Spleen (tissue), 11 donors: ENCODE measurements at regions not wholly inside any gene's neighbourhood (a gene's known extent, or its start where the extent isn't known, plus 50 kb on each side); places are given as distances from the start of the nearest gene placed in this dataset.
"Not testable (repeated sequence)": the region's sequence is repeated elsewhere in the genome, so short reads cannot be mapped to it uniquely, and the experiment has no call there.

Experiments
- DNase-seq: peaks from one replicate; pipeline ENCODE4 v3.0.0-alpha.2; 2020
- H3K27ac ChIP-seq, 8 donors: fragments of 200-600 bp; sonication (generic) in 7 of 8; 1 replicate in 4 of 8; 2 replicates in 4 of 8; pipeline versions ENCODE4 v1.5.0 to v1.8.0; 2016 to 2021; ENCODE audit warnings: inconsistent platforms in 4 of 8, mild to moderate bottlenecking in 4 of 8, moderate library complexity in 1 of 8
- H3K27me3 ChIP-seq, 7 donors: fragments of 200-600 bp; sonication (generic) in 6 of 7; replicated peaks in 1 of 7; 1 replicate in 4 of 7; 2 replicates in 3 of 7; pipeline versions ENCODE4 v1.5.0 to v1.8.0; 2016 to 2021; ENCODE audit warnings: inconsistent platforms in 3 of 7, mild to moderate bottlenecking in 1 of 7
- H3K36me3 ChIP-seq, 6 donors: fragments of 200-600 bp; sonication (generic) in 5 of 6; 1 replicate in 4 of 6; 2 replicates in 2 of 6; pipeline versions ENCODE4 v1.5.0 to v1.8.0; 2016 to 2021; ENCODE audit warnings: inconsistent platforms in 2 of 6
- H3K4me1 ChIP-seq, 6 donors: fragments of 200-600 bp; sonication (generic) in 5 of 6; 1 replicate in 3 of 6; 2 replicates in 3 of 6; pipeline versions ENCODE4 v1.5.0 to v1.8.0; 2016 to 2021; ENCODE audit warnings: inconsistent platforms in 3 of 6
- H3K4me3 ChIP-seq, 8 donors: fragments of 200-600 bp; sonication (generic) in 7 of 8; 1 replicate in 4 of 8; 2 replicates in 4 of 8; pipeline versions ENCODE4 v1.5.0 to v1.8.0; 2016 to 2021; ENCODE audit warnings: inconsistent platforms in 4 of 8, mild to moderate bottlenecking in 4 of 8, moderate library complexity in 2 of 8
- H3K9me3 ChIP-seq, 8 donors: fragments of 200-600 bp; sonication (generic) in 7 of 8; 1 replicate in 4 of 8; 2 replicates in 4 of 8; pipeline versions ENCODE4 v1.5.0 to v1.8.0; 2016 to 2021; ENCODE audit warnings: inconsistent platforms in 4 of 8
- WGBS, 5 donors: extraction: QIAGEN DNeasy Blood & Tissue Kit in 3 of 5; methylation state at CpG; one replicate each; pipeline versions ENCODE4 v1.1.5 to v1.1.7; 2013 to 2018; 5-methylcytosine and 5-hydroxymethylcytosine counted together
- intact Hi-C: fragments of 100-400 bp; cut with DNase I; formaldehyde crosslinking; loops from one replicate; pipeline ENCODE4 v1.15.0; 2023; ENCODE audit warnings: low total_unique reads
- donor health status: healthy with polysubstance abuse.
- donor health status: DM: no; HTN: no; CAD: no; lungs with moderate emphysema.
- donor health status: DM: no; HTN: no; CAD: no.
- donor health status: Bipolar disorder and iron deficiency.
- donor health status: healthy.
- donor health status: DM: no; HTN: no; CAD: no.
- donor health status: DM: yes; HTN: yes; CAD: no.

DNA sequence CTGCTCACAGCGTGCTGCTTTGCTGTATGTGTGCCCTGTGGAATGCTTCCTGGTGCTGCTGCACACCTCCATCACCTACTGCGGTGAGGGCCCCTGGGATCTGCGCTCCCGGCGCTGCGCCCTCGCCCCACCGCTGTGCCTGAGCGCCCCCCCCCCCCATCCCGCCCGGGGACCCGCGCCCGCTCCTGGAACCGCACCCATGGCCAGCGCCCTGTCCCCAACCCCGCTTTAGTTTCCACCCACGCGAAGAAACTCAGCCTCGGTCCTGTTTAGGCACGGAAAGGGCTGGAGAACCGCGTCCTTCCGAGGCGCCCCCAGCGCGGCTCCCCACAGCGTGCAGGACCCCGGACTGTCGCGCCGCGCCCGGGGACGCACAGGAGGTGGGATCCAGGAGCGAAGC is 265.5 kb downstream of the POTEB3 start:
- H3K27ac ChIP-seq, intact Hi-C loops, H3K27me3 ChIP-seq, H3K36me3 ChIP-seq, H3K9me3 ChIP-seq, DNase-seq, H3K4me3 ChIP-seq, H3K4me1 ChIP-seq: not testable (repeated sequence)
- 58 to 81% (median 66%) methylated on average over 9 to 36 of the region's 36 CpGs; no CpG with 5 or more reads in 2 of the 5 donors for WGBS, 5 donors

DNA sequence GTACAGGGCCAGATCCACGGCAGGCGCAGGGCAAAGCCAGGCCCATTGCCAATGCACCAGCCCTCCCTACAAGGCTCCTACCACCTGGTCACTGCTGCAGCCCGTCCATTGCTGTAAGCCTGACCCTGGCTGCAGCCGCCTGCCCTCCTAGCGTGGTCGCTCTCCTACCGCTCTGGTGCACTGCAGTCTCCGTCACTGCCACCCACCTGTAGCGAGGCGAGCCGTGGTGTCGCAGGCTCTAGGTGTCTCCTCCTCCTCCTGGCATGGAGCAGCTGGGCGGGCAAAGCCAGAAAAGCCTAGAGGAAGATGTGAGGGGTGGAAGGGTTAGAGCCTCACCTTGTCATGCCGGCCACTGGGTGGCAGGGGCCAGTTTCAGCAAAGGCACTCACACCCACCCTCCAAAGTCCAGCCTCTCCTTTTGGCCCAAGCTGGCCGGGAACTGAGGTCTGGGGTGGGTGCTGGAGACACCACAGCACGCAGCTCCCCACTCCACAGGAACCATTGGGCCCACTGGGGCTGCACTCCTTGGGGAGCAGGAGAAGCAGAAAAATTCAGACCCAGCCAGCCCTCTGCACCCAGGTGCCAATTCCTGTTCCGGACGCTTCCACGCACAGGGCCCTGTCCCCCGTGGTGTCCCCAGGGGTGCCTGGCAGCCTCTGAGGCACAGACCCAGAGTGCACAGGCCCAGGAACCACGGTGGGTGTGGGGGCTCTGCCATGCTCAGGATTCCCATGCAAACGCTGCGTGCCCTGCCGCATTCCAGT is 285.3 kb upstream of the POTEB2 start:
- H3K9me3 ChIP-seq, H3K4me1 ChIP-seq, H3K4me3 ChIP-seq, intact Hi-C loops, H3K27ac ChIP-seq, H3K27me3 ChIP-seq, H3K36me3 ChIP-seq: not testable (repeated sequence)
- 94 to 95% (median 95%) methylated on average over 10 to 17 of the region's 24 CpGs; no CpG with 5 or more reads in 2 of the 5 donors for WGBS, 5 donors
- peak; percentile 63 for DNase-seq

DNA sequence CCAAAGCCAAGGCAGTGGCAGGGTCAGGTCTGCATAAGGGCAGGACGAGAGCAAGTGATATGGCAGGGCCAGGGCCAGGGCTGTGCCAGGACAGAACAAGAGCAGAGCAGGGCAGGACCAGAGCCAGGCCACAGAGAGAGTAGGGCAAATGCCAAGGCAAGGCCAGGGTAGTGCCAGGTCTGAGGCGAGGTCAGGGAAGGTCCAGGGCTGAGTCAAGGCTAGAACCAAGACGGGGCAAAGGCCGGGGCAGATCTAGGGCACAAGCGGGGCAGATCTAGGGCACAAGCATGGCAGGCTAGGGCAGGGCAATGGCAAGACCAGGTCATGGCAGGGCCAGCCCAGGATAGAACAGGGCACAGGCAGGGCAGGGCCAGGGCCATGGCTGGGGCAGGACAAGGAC is 282.0 kb upstream of the POTEB2 start:
- H3K9me3 ChIP-seq, H3K36me3 ChIP-seq, H3K4me1 ChIP-seq, H3K4me3 ChIP-seq, H3K27ac ChIP-seq, H3K27me3 ChIP-seq, DNase-seq, intact Hi-C loops: not testable (repeated sequence)
- 80 to 95% (median 89%) methylated on average over 2 to 4 of the region's 5 CpGs; no CpG with 5 or more reads in 1 of the 5 donors for WGBS, 5 donors

DNA sequence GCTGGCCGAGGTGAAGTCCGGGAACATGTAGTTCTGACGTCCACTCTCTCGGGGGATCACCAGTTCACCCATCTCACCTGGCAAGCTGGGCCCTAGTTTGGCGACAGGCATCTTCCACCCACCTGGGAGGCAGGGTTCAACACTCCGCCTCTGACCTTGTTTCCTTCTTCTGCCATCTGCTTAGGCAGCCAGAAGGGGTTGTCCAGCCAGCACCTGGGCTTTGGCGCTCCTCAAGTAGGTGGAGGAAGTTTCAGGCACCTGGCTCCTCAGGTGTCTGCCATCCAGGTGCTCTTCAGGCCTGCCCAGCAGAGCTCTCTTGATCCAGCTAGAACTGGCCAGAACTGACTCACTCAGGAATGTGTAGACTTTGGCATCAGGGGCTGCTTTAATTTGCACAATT is 267.8 kb upstream of the POTEB2 start:
- H3K4me1 ChIP-seq, H3K27ac ChIP-seq, H3K9me3 ChIP-seq, intact Hi-C loops, H3K36me3 ChIP-seq, H3K4me3 ChIP-seq, H3K27me3 ChIP-seq: not testable (repeated sequence)
- peak; percentile 46 for DNase-seq
- 100% methylated on average over 1 of the region's 7 CpGs; no CpG with 5 or more reads in 4 of the 5 donors for WGBS, 5 donors

DNA sequence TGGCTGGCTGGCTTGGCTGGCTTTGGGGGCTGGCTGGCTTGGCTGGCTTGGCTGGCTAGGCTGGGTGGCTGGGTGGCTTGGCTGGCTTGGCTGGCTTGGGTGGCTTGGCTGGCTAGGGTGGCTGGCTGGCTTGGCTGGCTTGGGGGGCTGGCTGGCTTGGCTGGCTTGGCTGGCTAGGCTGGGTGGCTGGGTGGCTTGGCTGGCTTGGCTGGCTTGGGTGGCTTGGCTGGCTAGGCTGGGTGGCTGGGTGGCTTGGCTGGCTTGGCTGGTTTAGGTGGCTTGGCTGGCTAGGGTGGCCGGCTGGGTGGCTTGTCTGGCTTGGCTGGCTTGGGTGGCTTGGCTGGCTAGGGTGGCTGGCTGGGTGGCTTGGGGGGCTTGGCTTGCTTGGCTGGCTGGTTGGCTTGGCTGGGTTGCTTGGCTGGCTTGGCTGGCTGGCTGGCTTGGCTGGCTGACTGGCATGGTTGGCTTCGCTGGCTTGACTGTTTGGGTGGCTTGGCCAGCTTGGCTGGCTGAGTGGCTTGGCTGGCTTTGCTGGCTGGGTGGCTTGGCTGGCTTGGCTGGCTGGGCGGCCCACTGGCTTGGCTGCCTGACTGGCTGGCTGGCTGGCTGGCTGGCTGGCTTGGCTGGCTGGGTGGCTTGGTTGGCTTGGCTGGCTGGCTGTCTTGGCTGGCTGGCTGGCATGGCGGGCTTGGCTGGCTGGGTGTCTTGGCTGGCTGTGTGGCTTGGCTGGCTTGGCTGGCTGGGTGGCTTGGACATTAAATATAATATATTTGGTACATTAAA is 246.3 kb upstream of the POTEB2 start:
- H3K9me3 ChIP-seq = peaks cover 0 to 12% (median 0%) of the 10 kb centered on the region in 8 donors
- H3K4me3 ChIP-seq, H3K27me3 ChIP-seq, H3K4me1 ChIP-seq, intact Hi-C loops, H3K27ac ChIP-seq, H3K36me3 ChIP-seq: not testable (repeated sequence)
- peak; percentile 72 for DNase-seq
- WGBS, 5 donors = 0 to 33% (median 0%) methylated on average over 1 to 2 of the region's 4 CpGs

DNA sequence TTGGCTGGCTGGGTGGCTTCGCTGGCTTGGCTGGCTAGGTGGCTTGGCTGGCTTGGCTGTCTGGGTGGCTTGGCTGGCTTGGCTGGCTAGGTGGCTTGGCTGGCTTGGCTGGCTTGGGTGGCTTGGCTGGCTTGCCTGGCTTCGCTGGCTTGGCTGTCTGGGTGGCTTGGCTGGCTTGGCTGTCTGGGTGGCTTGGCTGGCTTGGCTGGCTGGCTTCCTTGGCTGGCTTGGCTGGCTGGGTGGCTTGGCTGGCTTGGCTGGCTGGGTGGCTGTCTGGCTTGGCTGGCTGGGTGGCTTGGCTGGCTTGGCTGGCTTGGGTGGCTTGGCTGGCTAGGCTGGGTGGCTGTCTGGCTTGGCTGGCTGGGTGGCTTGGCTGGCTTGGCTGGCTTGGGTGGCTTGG is 245.7 kb upstream of the POTEB2 start:
- H3K27me3 ChIP-seq, H3K36me3 ChIP-seq, H3K4me3 ChIP-seq, intact Hi-C loops, H3K27ac ChIP-seq, H3K4me1 ChIP-seq: not testable (repeated sequence)
- peaks cover 0 to 12% (median 0%) of the 10 kb centered on the region in 8 donors for H3K9me3 ChIP-seq
- peak; percentile 85 for DNase-seq
- WGBS, 5 donors = 67 to 91% (median 71%) methylated on average over 1 of the region's 2 CpGs

DNA sequence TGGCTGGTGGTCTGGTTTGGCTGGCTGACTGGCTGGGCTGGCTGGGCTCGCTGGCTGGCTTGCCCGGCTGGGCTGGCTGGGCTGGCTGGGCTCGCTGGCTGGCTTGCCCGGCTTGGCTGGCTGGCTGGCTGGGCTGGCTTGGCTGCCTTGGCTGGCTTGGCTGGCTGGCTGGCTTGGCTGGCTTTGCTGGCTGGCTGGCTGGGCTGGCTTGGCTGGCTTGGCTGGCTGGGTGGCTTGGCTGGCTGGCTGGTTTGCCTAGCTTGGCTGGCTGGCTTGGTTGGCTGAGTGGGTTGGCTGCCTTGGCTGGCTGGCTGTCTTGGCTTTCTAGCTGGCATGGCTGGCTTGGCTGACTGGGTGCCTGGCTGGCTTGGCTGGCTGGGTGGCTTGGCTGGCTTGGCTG is 245.1 kb upstream of the POTEB2 start:
- DNase-seq = peak; percentile 60
- intact Hi-C loops, H3K36me3 ChIP-seq, H3K4me1 ChIP-seq, H3K27me3 ChIP-seq, H3K4me3 ChIP-seq, H3K27ac ChIP-seq: not testable (repeated sequence)
- WGBS, 5 donors = no CpG with 5 or more reads among the region's 4 CpGs
- peaks cover 0 to 12% (median 0%) of the 10 kb centered on the region in 8 donors for H3K9me3 ChIP-seq

DNA sequence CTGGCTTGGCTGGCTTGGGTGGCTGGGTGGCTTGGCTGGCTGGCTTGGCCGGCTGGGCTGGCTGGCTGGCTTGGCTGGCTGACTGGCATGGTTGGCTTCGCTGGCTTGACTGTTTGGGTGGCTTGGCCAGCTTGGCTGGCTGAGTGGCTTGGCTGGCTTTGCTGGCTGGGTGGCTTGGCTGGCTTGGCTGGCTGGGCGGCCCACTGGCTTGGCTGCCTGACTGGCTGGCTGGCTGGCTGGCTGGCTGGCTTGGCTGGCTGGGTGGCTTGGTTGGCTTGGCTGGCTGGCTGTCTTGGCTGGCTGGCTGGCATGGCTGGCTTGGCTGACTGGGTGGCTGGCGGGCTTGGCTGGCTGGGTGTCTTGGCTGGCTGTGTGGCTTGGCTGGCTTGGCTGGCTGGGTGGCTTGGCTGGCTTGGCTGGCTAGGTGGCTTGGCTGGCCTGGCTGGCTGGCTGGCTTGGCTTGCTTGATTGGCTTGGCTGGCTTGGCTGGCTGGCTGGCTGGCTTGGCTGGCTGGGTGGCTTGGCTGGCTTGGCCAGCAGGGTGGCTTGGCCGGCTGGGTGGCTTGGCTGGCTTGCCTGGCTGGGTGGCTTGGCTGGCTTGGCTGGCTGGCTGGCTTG is 244.2 kb upstream of the POTEB2 start:
- H3K4me1 ChIP-seq, H3K4me3 ChIP-seq, H3K36me3 ChIP-seq, H3K27me3 ChIP-seq, H3K27ac ChIP-seq, intact Hi-C loops: not testable (repeated sequence)
- peaks cover 0 to 12% (median 0%) of the 10 kb centered on the region in 8 donors for H3K9me3 ChIP-seq
- 47 to 69% (median 56%) methylated on average over 2 to 5 of the region's 5 CpGs for WGBS, 5 donors
- peak; percentile 92 for DNase-seq

DNA sequence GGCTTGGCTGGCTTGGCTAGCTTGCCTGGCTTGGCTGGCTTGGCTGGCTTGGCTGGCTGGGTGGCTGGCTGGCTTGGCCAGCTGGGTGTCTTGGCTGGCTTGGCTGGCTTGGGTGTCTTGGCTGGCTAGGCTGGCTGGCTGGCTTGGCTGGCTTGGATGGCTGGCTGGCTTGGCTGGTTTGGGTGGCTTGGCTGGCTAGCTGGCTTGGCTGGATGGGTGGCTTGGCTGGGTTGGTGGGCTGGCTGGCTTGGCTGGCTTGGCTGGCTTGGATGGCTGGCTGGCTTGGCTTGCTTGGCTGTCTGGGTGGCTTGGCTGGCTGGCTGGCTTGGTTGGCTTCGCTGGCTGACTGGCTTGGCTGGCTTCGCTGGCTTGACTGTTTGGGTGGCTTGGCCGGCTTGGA is 242.3 kb upstream of the POTEB2 start:
- not testable (repeated sequence) for DNase-seq, H3K27ac ChIP-seq

DNA sequence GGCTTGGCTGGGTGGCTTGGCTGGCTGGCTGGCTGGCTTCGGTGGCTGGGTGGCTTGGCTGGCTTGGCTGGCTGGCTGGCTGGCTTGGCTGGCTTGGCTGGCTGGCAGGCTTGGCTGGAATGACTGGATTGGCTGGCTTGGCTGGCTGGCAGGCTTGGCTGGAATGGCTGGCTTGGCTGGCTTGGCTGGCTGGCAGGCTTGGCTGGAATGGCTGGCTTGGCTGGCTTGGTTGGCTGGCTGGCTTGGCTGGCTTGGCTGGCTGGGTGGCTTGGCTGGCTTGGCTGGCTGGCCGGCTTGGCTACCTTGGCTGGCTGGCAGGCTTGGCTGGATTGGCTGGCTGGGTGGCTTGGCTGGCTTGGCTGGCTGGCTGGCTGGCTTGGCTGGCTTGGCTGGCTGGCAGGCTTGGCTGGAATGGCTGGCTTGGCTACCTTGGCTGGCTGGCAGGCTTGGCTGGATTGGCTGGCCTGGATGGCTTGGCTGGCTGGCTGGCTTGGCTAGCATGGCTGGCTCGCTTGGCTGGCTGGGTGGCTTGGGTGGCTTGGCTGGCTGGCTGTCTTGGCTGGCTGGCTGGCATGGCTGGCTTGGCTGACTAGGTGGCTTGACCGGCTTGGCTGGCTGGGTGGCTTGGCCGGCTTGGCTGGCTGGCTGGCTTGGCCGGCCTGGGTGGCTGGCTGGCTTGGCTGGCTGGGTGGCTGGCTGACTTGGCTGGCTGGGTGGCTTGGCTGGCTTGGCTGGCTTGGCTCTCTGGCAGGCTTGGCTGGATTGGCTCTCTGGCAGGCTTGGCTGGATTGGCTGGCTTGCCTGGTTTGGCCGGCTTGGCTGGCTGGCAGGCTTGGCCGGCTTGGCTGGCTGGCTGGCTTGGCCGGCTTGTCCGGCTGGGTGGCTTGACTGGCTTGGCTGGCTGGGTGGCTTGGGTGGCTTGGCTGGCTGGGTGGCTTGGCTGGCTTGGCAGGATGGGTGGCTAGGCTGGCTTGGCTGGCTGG is 241.6 kb upstream of the POTEB2 start:
- H3K27ac ChIP-seq, H3K4me3 ChIP-seq, intact Hi-C loops, H3K27me3 ChIP-seq, H3K36me3 ChIP-seq, H3K4me1 ChIP-seq: not testable (repeated sequence)
- WGBS, 5 donors = 100% methylated on average over 1 of the region's 10 CpGs; no CpG with 5 or more reads in 3 of the 5 donors
- peaks cover 0 to 12% (median 0%) of the 10 kb centered on the region in 8 donors for H3K9me3 ChIP-seq
- DNase-seq = peak; percentile 88

More for the DNA sequence above, 242.3 kb upstream of the POTEB2 start:
- H3K4me3 ChIP-seq, H3K27me3 ChIP-seq, H3K4me1 ChIP-seq, intact Hi-C loops, H3K36me3 ChIP-seq: not testable (repeated sequence)
- peaks cover 0 to 12% (median 0%) of the 10 kb centered on the region in 8 donors for H3K9me3 ChIP-seq
- WGBS, 5 donors = no CpG with 5 or more reads among the region's 3 CpGs
